ENCODE measurements at regions not wholly inside any gene's neighbourhood (a gene's known extent, or its start where the extent isn't known, plus 50 kb on each side); places are given as distances from the start of the nearest gene placed in this dataset.

DNA sequence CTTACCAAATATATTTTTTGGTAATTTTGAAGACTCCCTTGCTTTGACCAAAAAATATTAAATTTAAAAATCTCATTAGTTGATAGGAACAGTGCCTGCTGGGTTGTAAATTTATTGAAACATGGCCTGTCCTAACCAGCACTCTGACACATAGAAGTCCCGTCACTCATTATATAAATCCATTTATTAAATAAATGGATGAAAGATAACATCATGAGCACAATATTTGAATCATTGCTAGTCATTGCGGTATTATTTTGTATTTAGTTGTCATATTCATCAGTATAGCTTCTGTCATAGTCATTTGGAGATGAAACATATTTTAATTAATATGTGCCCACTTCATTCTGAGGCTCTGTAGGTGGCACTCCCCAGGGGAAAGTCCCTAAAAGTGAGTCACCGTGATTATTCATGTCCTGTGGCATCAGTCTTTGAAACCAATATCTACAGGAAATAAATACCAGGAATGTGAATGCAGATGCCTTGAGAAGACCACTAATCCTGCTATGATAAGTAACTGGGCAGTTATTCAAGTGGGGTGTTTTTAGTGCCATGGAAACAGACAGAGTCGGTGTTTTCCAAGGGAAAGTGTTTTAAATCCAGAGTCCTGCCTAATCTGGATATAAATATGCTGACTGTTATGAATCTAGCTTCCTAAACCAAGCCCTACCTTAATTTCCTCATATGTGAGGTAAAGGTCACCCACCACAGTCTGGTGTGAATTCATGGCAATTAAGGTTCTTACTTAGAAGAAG is 302.0 kb downstream of the DUSP10 start:
- ATAC-seq, result no peak
- DNase-seq (ENCODE audit: low spot score), result no peak

DNA sequence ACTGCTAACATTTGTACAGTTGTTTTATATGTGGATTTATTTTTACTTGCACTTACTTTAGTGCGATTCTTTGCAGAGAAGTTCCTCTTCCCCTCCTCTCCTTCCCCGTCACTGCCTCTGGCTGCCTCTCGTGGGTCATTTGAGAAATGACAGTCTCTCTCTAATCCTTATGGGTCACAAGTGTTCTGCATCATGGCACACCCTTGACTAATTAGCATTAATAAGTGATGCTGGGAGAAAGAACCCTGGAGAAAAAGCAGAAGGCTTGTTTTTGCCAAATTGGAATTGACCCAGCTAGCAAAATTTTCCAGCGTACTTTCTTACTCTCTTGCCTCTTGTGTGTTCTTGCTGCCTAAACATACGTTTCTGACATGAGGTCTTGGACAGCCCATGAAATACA is 301.2 kb downstream of the DUSP10 start:
- peak; percentile 45 for ATAC-seq
- DNase-seq (ENCODE audit: low spot score), result no peak

DNA sequence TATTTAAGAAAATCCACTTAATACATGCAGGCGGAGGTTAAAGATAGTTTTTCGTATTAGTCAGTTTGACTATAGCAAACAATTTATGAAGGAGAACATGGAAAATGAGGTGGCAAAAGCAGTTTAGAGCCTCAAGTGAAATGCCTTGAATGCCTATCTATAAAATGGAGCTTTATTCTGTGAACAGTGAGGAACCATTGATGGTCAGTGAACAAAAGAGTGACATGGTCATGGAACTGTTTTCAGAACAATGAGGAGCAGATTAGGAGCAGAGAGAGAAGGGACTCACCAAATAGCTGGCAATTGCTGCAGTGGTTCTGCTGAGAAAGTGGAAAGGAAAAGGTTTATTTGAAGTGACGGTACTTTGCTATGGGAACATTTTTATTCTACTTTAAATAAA is 299.8 kb downstream of the DUSP10 start:
- ATAC-seq, result no peak
- no peak for DNase-seq (ENCODE audit: low spot score)

DNA sequence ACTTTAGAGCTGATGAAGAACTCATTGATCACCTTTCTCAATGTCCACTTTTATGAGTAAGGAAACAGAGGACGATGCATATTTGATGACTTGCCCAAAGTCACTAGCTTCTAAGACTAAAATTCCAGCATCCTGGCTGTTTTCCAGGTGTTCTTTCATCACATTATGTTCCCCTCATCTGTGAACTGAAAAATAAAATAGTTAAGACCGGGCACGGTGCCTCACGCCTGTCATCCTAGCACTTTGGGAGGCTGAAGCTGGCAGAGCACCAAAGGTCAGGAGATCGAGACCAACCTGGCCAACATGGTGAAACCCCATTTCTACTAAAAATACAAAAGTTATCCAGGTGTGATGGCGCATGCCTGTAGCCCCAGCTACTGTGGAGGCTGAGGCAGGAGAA is 297.5 kb downstream of the DUSP10 start:
- DNase-seq (ENCODE audit: low spot score), result no peak
- ATAC-seq, result no peak

DNA sequence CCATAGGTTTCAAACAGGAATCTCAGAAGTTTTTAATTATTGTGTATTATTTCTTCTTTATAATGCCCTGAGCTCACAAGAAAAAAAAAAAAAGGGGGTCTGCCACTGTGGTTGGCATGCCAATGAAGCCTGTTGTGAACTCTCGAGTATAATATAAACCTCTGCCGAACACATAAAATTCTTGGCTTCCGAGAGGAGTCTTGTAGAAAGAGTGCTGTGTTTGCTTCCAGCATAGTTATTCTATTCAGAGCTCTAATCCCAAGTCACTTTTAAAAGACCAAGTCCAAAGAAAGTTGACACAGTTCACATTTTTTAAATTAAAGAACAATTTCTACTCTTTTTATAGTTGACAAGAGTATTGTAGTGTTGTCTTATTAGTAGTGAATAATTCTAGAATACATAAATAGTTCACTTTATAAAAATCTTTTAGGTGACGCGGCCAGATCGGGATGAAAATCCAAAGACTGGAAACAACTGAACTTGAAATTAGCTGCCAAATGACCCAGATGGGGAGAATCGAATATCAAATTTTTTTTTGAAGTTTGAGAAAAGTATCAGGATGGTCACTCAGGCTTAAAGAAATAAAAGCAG is 293.2 kb downstream of the DUSP10 start:
- no peak for DNase-seq (ENCODE audit: low spot score)
- ATAC-seq, result no peak

DNA sequence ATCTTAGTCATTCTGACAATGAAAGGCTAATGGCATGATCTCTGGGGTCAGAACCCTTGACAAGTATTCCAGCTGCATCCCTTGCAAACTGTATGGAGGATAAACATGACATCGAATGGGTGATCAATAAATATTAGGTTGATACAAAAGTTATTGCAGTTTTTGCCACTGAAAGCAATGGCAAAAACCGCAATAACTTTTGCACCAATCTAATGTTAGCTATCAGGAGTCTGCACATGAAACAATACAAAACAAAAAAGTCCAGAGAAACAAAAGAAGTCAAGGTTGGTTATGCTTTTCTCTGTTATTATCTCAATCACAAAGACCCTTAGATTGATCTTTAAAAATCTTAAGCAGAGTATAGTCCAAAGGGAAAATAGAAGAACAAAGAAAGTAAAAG is 292.7 kb downstream of the DUSP10 start:
- no peak for ATAC-seq
- DNase-seq (ENCODE audit: low spot score), result no peak

GRCh38 chr1:221449801-221450470 is 292.0 kb downstream of the DUSP10 start:
- DNase-seq (ENCODE audit: low spot score), result no peak
- ATAC-seq, result no peak

- no peak for DNase-seq (ENCODE audit: low spot score)
- no peak for ATAC-seq
Observed at GRCh38 chr1:221451741-221452140, 290.1 kb downstream of the DUSP10 start.

DNA sequence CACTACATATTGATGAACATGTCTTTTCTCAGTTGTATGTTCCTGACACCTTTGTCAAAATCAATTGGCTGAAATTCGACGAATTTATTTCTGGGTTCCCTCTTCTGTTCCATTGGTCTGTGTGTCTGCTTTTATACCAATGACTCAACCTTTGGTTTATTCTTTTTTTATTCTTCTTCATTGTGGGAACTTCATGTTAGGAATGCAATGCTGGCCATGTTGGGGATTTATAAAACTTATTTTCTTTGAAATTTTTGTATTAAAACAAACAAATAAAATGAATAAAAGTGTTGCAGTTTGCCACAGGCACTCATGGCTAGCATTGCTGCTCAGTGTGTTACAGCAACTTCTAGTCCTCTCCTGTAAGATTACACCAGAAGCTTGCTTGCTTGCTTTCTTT is 287.8 kb downstream of the DUSP10 start:
- no peak for DNase-seq (ENCODE audit: low spot score)
- no peak for ATAC-seq

- no peak for DNase-seq (ENCODE audit: low spot score)
- ATAC-seq, result no peak
Observed at GRCh38 chr1:221456918-221457317, 285.0 kb downstream of the DUSP10 start.

DNA sequence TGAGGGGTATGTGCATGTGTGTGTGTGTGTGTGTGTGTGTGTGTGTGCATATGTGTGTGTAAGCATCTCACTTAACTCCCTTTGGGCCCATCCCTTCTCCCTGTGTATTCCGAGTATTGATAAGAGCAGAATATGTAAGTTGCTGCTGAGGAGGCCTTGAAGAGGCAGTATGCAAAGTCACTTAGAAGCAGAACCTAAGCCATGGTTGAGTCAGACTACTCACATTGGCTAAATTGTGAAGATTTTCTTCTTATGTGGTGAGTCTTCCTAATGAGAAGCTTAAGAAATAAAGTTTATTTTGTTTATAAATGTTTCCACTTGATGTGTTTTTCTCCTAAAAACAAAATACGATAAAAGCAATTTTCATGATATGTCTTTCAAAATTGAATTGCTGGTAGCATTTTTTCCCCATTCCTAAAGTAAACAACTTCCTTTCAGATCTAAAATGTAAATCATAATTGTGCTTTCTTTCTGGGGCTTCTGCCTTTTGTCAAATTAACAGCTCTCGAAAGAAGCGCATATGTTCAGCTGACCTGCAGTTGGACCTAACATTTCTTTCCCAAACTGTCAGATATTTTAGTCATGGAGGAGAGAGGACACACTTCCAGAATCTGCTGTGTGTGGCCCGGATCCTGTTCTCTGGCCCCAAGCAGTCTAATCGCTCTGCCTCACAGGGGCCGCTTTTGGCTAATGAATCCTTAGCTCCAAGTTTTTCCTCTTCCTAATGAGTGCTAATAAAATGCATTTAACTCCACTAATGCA is 284.0 kb downstream of the DUSP10 start:
- no peak for DNase-seq (ENCODE audit: low spot score)
- ATAC-seq, result peak; percentile 34

DNA sequence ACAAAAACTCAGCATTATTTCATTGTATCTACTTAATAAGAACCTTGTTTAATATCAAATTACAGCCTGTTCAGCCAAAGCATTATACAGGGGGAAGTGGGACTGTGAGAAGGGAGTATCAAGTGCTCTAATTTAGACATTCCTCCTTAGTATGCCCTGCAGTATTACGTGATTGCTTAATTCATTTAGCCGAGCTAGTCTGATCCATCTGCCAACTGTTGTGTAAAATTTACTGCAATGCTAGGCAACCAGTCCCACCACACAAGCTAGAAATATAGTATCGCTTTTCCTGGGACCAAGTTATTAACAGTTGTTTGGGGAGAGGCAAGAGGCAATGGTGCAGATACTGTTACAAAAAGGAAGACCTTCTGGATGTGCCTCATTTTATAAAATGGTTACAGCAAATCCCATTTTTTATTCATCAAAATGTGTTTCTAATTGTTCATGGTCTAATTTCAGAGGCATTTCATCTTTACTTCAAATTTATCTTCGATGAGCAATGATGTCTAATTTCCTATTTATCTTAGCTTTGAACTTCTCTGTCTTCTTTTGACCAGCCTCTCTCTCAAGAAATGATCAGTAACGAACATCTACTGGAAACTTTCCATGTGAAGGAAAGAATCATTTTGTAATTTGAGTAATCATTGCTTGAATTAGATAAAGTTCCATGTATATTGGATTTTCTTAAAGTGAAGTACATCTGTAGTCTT is 283.3 kb downstream of the DUSP10 start:
- DNase-seq (ENCODE audit: low spot score) (no peak), ATAC-seq (peak; percentile 36)

GRCh38 chr1:221459558-221459957 is 282.3 kb downstream of the DUSP10 start:
- DNase-seq (ENCODE audit: low spot score) (no peak), ATAC-seq (no peak)

GRCh38 chr1:221462345-221462744 is 279.5 kb downstream of the DUSP10 start:
- no peak for DNase-seq (ENCODE audit: low spot score)

GRCh38 chr1:221468546-221468945 is 273.3 kb downstream of the DUSP10 start:
- no peak for ATAC-seq
- DNase-seq (ENCODE audit: low spot score), result no peak

More at GRCh38 chr1:221462345-221462744, 279.5 kb downstream of the DUSP10 start:
- no peak for ATAC-seq

DNA sequence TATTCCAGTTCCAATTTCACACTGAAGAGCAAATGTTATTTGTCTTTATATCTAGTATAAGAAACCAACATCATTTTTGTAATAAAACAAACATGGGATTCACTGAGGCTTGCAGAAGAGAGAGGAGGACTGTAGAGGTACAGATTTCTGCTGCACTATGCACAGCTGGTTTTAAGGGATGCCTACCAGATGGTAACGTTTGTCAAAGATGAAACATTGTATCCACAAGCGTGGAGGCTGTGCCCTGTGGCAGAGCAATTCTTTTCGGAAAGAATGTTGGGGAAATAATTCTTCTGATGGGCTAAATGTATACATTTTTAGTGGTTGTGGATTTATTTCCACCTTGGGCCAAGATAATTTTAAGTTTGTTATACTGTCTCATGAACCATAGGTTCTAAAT is 272.4 kb downstream of the DUSP10 start:
- ATAC-seq (no peak), DNase-seq (ENCODE audit: low spot score) (no peak)

- no peak for DNase-seq (ENCODE audit: low spot score)
Observed at GRCh38 chr1:221470000-221470698, 271.7 kb downstream of the DUSP10 start.

DNA sequence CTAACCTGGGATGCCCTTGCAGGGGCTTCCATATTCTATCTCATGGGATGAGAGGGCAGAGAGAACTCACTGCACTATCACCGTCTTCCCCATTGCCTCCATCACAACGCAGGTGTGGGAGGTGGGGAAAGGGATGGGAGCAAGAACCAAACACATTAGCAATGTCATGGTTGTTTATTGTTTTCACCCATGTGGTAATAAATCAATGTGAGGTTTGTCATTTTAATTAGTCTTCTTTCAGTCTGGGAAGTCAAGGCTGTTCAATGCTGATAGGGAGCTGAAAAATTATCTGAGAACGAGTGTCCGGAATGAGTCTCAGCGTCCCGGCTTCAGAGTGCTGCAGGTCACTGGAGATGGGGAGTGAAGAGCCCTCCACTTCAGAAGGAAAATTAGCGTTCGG is 268.5 kb downstream of the DUSP10 start:
- DNase-seq (ENCODE audit: low spot score), result no peak
- ATAC-seq, result no peak

More at GRCh38 chr1:221470000-221470698, 271.7 kb downstream of the DUSP10 start:
- ATAC-seq, result no peak

- DNase-seq (ENCODE audit: low spot score) (no peak), ATAC-seq (no peak)
Observed at GRCh38 chr1:221477252-221477651, 264.6 kb downstream of the DUSP10 start.

All from left lobe of liver (tissue), 2 donors.